ENCODE measurements at regions not wholly inside any gene's neighbourhood (a gene's known extent, or its start where the extent isn't known, plus 50 kb on each side); places are given as distances from the start of the nearest gene placed in this dataset.
"Not testable (repeated sequence)": the region's sequence is repeated elsewhere in the genome, so short reads cannot be mapped to it uniquely, and the experiment has no call there.

DNA sequence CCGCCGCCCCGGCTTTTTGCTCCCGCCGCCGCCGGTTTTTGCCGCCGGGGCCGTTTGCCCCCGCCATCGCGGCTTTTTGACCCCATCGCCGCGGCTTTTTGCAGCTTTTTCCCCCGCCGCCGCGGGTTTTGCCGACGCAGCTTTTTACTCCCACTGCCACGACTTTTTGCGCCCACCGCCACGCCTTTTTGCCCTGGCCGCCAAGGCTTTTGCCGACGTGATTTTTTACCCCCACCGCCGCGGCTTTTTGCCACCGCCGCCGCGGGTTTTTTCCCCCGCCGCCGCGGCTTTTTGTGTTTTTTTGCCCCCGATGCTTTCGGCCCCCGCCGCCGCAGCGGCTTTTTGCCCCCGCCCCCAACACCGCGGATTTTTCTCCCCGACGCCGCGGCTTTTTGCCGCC lies 5001.9 kb upstream of the OR11H1 start:
- H3K27ac Mint-ChIP-seq, DNase-seq, H3K4me1 Mint-ChIP-seq, CTCF ChIA-PET, H3K9me3 Mint-ChIP-seq, H3K36me3 Mint-ChIP-seq, H3K4me3 Mint-ChIP-seq, H3K27me3 Mint-ChIP-seq: not testable (repeated sequence)

DNA sequence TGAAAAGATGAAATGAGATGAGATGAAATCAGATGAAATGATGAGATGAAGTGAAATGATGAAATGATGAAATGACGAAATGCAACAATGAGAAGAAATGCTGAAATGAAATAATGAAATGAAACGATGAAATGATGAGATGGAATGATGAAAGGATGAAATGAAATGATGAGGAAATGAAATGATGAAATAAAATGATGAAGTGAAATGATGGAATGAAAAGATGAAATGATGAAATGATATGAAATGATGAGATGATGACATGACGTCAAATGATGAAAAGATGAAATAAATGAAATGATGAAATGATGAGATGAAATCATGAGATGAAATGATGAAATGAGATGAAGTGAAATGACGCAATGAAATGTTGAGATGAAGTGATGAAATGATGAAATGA lies 4996.9 kb upstream of the OR11H1 start:
- DNase-seq, H3K27ac Mint-ChIP-seq, H3K4me1 Mint-ChIP-seq, H3K9me3 Mint-ChIP-seq, CTCF ChIA-PET, H3K27me3 Mint-ChIP-seq, H3K36me3 Mint-ChIP-seq, H3K4me3 Mint-ChIP-seq: not testable (repeated sequence)

DNA sequence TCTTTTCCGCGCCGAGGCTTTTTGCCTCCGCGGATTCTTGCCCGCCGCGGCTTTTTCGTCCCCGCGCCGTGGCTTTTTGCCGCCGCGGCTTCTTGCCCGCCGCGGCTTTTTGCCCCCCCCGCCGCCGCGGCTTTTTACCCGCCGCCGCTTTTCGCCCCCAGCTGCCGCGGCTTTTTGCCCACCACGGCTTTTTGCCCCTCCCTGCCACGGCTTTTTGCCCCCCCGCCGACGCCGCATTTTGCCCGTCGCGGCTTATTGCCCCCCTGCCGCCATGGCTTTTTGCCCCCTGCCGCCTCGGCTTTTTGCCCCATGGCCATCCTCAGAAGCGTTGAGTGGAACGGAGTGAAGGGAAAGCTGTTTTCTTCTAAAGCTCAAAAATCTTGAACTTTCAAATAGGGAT lies 4955.5 kb upstream of the OR11H1 start:
- CTCF ChIA-PET, H3K27me3 Mint-ChIP-seq, H3K4me3 Mint-ChIP-seq, H3K9me3 Mint-ChIP-seq, H3K27ac Mint-ChIP-seq, DNase-seq, H3K36me3 Mint-ChIP-seq, H3K4me1 Mint-ChIP-seq: not testable (repeated sequence)

DNA sequence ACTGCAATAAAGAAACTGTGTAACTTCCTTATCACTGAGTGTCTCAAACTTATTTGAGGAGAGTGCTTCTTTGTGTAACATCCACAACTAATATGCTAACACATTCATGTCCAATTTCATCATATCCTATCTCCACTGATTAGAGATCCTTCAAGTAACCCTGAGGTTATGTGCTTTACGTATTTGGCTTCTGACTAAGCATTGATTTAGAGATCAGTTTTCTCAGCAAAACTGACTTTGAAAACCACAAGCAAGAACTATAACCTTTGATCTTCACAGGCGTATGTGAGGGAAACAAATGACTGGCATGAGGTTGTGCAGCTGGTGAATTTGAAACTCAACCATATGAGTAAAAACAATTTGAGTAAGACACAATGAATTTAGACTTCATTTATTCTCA lies 4926.9 kb upstream of the OR11H1 start:
- H3K4me1 Mint-ChIP-seq, H3K27me3 Mint-ChIP-seq, H3K4me3 Mint-ChIP-seq, H3K27ac Mint-ChIP-seq, CTCF ChIA-PET, H3K9me3 Mint-ChIP-seq, DNase-seq, H3K36me3 Mint-ChIP-seq: not testable (repeated sequence)

DNA sequence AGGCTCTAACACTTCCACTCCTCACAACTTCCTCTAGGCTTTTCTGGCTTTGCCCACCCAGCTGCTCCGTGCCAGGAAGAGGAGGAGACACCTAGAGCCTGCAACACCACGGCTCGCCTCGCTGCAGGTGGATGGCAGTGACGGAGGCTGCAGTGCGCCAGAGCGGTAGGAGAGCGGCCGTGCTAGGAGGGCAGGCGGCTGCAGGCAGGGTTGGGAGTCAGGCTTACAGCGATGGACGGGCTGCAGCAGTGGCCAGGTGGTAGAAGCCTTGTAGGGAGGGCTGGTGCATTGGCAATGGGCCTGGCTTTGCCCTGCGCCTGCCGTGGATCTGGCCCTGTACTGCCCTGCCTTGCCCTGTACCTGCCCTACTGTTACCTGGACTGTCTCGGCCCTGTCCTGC lies 4896.0 kb upstream of the OR11H1 start:
- H3K4me1 Mint-ChIP-seq, CTCF ChIA-PET, H3K9me3 Mint-ChIP-seq, H3K27ac Mint-ChIP-seq, DNase-seq, H3K36me3 Mint-ChIP-seq, H3K4me3 Mint-ChIP-seq, H3K27me3 Mint-ChIP-seq: not testable (repeated sequence)

DNA sequence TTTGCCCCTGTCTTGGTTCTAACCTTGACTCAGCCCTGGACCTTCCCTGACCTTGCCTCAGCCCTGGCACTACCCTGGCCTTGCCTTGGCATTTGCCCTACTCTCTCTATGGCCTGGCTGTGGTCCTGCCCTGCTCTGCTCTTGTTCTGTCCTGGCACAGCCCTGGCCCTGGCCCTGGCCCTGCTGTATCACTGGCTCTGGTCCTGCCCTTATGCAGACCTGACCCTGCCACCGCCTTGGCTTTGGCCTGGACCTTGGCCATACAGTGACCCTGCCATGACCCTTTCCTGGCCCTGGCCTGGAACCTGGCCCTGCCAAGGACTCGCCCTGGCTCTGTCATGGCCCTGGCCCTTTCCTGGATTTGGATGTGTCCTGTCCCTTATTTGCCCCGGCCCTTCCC lies 4892.7 kb upstream of the OR11H1 start:
- H3K4me1 Mint-ChIP-seq, H3K27ac Mint-ChIP-seq, H3K36me3 Mint-ChIP-seq, H3K4me3 Mint-ChIP-seq, H3K27me3 Mint-ChIP-seq, H3K9me3 Mint-ChIP-seq, DNase-seq, CTCF ChIA-PET: not testable (repeated sequence)

DNA sequence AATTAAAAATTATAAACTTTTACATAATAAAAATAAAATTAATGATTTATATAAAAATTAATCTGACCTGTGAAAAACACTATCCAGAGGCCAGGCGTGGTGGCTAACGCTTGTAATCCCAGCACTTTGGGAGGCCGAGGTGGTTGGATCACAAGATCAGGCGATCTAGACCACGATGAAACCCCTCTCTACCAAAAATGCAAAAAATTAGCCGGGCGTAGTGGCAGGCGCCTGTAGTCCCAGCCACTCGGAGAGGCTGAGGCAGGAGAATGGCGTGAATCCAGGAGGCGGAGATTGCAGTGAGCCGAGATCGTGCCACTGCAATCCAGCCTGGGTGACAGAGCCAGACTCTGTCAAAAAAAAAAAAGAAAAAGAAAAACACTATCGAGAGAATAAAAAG lies 4865.2 kb upstream of the OR11H1 start:
- DNase-seq, H3K27me3 Mint-ChIP-seq, H3K9me3 Mint-ChIP-seq, CTCF ChIA-PET, H3K4me3 Mint-ChIP-seq, H3K27ac Mint-ChIP-seq, H3K4me1 Mint-ChIP-seq, H3K36me3 Mint-ChIP-seq: not testable (repeated sequence)

DNA sequence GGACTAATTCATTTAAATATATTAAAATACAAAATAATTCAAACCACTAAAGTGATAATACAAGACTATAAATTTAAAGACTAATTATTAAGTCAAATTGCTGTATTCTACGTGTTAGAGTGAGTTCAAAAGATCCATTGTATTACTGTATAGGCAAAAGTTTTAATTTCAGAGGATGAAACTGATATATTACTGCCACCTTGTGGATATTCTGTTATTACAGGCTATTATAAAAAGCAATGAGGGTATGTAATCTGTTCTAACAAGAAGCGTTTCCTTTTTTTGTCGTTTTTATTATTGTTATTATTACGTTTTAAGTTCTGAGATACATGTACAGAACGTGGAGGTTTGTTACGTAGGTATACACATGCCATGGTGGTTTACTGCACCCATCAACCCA lies 4854.9 kb upstream of the OR11H1 start:
- H3K4me1 Mint-ChIP-seq, H3K27ac Mint-ChIP-seq, H3K4me3 Mint-ChIP-seq, CTCF ChIA-PET, H3K27me3 Mint-ChIP-seq, H3K36me3 Mint-ChIP-seq, H3K9me3 Mint-ChIP-seq, DNase-seq: not testable (repeated sequence)

DNA sequence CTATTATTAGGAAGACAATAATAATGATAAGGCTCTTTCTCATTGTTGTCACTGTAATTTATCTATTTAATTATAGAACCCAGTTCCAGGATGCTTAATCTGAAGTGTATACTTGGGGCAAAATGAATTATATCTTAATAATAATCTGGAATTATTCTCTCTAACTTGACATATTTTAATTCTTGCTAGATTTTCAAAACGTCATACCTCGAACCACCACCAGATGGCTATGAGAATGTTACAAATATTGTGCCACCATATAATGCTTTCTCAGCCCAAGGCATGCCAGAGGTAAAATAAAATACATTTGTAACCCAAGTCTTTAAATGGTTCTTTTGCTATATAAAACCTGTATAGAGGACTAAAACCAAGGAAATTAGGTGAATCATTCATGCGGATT lies 4849.3 kb upstream of the OR11H1 start:
- H3K4me3 Mint-ChIP-seq, H3K4me1 Mint-ChIP-seq, H3K27me3 Mint-ChIP-seq, H3K9me3 Mint-ChIP-seq, CTCF ChIA-PET, DNase-seq, H3K36me3 Mint-ChIP-seq, H3K27ac Mint-ChIP-seq: not testable (repeated sequence)

DNA sequence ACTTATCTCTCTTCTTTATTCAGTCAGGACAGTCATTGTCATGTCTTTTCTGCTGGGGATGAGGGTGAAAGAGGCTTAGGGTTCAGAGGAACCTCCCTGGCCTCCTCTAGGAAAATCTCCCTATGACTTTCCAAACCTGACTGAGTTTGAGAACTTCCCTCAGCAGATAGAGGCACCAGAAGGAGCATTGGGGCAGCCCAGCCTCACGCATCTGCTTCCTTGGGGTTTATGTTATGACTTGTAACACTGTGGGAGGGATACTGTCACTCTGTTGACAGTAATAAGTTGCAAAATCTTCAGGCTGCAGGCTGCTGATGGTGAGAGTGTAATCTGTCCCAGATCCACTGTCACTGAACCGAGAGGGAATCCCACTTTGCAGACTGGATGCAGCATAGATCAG lies 4842.6 kb upstream of the OR11H1 start:
- DNase-seq, H3K36me3 Mint-ChIP-seq, H3K4me1 Mint-ChIP-seq, H3K27me3 Mint-ChIP-seq, CTCF ChIA-PET, H3K4me3 Mint-ChIP-seq, H3K27ac Mint-ChIP-seq: not testable (repeated sequence)
- peaks cover 17% of the 10 kb centered on the region for H3K9me3 Mint-ChIP-seq

DNA sequence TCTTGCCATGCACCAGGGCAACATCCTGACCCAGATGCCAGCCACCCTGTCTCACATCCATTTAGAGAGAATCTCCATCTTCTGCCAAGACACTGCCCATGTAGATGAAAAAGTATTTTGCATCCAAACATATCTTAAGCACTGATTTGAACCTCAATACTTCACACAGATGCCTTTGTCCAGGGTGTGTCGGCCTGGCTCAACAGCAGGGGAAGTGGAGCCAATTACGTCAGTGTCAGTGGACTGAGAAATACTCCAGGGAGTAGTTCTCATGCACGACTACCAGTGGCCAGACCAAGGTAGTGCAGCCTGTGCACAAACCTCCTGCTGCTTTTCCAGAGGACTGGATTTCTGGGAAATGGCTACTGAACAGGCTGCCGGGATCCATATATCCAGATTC lies 4840.7 kb upstream of the OR11H1 start:
- H3K27me3 Mint-ChIP-seq, DNase-seq, H3K4me1 Mint-ChIP-seq, H3K36me3 Mint-ChIP-seq, CTCF ChIA-PET, H3K4me3 Mint-ChIP-seq, H3K27ac Mint-ChIP-seq: not testable (repeated sequence)
- H3K9me3 Mint-ChIP-seq, result peaks cover 14% of the 10 kb centered on the region

DNA sequence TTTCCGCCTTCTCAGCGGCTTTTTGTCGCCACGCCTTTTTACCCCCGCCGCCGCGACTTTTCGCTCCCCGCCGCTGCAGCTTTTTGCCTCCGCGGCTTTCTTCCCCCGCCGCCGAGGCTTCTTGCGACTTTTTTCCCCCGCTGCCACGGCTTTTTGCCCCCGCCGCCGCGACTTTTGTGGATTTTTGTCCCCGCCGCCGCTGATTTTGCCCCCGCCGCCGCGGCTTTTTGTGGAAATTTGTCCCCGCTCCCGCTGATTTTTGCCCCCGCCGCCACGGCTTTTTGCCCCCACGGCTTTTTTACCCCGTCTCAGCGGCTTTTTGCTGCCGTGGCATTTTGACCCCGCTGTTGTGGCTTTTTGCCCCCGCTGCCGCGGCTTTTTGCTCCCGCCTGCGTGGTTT lies 4829.2 kb upstream of the OR11H1 start:
- DNase-seq, H3K27ac Mint-ChIP-seq, H3K27me3 Mint-ChIP-seq, CTCF ChIA-PET, H3K4me3 Mint-ChIP-seq, H3K36me3 Mint-ChIP-seq, H3K4me1 Mint-ChIP-seq: not testable (repeated sequence)
- peaks cover 11% of the 10 kb centered on the region for H3K9me3 Mint-ChIP-seq

DNA sequence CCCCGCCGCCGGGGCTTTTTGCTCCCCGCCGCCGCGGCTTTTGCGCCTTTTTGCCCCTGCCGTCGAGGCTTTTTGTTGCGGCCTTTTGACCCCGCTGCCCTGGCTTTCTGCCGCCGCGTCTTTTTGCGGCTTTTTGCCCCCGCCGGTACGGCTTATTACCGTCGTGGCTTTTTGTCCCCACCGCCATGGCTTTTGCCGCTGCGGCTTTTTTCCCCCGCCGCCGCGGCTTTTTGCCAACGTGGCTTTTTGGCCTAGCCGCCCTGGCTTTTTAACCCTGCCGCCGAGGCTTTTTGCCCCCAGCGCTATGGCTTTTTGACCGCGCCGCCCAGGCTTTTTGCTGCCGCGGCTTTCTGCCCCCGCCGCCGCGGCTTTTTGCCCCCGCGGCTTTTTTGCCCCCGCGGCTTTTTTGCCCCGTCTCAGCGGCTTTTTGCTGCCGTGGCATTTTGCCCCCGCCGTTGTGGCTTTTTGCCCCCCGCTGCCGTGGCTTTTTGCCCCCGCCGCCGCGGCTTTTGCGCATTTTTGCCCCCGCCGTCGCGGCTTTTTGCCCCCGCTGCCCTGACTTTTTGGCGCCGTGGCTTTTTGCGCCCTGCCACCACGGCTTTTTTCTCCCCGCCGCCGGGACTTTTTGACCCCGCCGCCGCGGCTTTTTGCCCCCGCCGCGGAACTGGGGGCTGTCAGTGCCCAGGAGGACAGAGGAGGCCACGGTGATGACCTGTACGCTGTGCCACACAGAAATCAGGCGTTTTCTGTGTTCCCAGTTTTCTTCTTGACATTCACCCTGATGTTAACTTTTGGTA lies 4828.5 kb upstream of the OR11H1 start:
- H3K27me3 Mint-ChIP-seq, DNase-seq, CTCF ChIA-PET, H3K4me1 Mint-ChIP-seq, H3K27ac Mint-ChIP-seq, H3K36me3 Mint-ChIP-seq, H3K4me3 Mint-ChIP-seq: not testable (repeated sequence)
- peaks cover 11% of the 10 kb centered on the region for H3K9me3 Mint-ChIP-seq

DNA sequence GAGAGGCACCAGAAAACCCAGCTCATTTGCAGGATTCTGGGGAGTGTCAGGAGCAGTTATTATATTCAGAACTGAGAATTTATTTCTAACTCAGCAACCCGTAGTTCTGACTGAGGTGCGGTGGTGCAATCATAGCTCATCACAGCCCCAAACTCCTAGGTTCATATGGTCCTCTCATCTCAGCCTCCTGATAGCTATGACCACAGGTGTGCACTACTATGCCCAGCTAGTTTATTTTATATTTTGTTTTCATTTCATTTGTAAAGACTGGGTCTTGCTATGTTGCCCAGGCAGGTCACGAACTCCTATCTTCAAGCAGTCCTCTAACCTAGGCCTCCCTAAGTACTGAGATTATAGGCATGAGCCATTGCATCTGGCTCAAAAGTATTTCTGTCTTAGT lies 4819.8 kb upstream of the OR11H1 start:
- H3K27ac Mint-ChIP-seq, H3K4me1 Mint-ChIP-seq, CTCF ChIA-PET, DNase-seq, H3K4me3 Mint-ChIP-seq, H3K36me3 Mint-ChIP-seq, H3K27me3 Mint-ChIP-seq: not testable (repeated sequence)
- peaks cover 20% of the 10 kb centered on the region for H3K9me3 Mint-ChIP-seq

DNA sequence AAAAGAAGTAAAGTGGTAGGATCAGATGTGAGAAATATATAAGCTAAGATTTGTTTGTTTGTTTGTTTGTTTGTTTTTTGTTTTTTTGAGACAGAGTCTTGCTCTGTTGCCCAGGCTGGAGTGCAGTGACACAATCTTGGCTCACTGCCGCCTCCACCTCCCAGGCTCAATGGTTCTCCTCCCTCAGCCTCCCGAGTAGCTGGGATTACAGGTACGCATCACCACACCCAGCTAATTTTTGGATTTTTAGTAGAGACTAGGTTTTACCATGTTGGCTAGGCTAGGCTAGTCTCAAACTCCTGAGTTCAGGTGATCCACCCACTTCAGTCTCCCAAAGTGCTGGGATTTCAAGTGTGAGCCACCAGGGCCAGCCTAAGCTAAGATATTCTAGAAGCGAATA lies 4817.1 kb upstream of the OR11H1 start:
- CTCF ChIA-PET, H3K36me3 Mint-ChIP-seq, H3K4me3 Mint-ChIP-seq, H3K4me1 Mint-ChIP-seq, H3K27ac Mint-ChIP-seq, H3K27me3 Mint-ChIP-seq, DNase-seq: not testable (repeated sequence)
- peaks cover 36% of the 10 kb centered on the region for H3K9me3 Mint-ChIP-seq

DNA sequence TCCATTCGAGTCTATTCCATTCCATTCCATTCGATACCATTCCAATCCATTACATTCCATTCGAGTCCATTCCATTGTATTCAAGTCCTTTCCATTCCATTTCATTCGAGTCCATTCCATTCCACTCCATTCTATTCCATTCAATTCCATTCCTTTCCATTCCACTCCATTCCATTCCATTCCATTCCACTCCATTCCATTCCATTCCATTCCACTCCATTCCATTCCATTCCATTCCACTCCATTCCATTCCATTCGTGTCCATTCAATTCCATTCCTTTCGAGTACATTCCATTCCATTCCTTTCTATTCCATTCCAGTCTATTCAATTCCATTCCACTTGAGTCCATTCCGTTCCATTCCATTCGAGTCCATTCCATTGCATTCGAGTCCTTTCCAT lies 4805.2 kb upstream of the OR11H1 start:
- CTCF ChIA-PET, H3K27me3 Mint-ChIP-seq, H3K27ac Mint-ChIP-seq, H3K4me3 Mint-ChIP-seq, H3K4me1 Mint-ChIP-seq, DNase-seq: not testable (repeated sequence)
- H3K36me3 Mint-ChIP-seq, result peaks cover 20% of the 10 kb centered on the region
- H3K9me3 Mint-ChIP-seq, result peaks cover 97% of the 10 kb centered on the region

Data from activated naive CD4-positive, alpha-beta T cell treated with anti-CD3 and anti-CD28 coated beads, Interleukin-2, amount 10 ng/mL, durations not matched to agents 7 days and 5 days (primary cell).